ENCODE measurements at regions not wholly inside any gene's neighbourhood (a gene's known extent, or its start where the extent isn't known, plus 50 kb on each side); places are given as distances from the start of the nearest gene placed in this dataset.

GRCh38 chr20:57983082-57983481 lies 245.4 kb downstream of the ANKRD60 start:
- H3K4me3 ChIP-seq (ENCODE audit: low read depth, low read length, poor library complexity, severe bottlenecking) = no peak overlapping the region
- no peak overlapping the region for H3K27ac ChIP-seq (ENCODE audit: low read depth, low read length, poor library complexity, severe bottlenecking)
- no peaks in the 10 kb centered on the region for H3K27me3 ChIP-seq (replicated peaks; ENCODE audit: insufficient read depth, low read depth, low read length, poor library complexity)
- no peaks in the 10 kb centered on the region for H3K4me1 ChIP-seq (ENCODE audit: insufficient read depth, low read length, poor library complexity, severe bottlenecking)
- ChIA-PET CTCF (no interaction called here), POLR2A (ENCODE audit: low non-redundant PET) (no interaction called here)
- H3K36me3 ChIP-seq (ENCODE audit: insufficient read depth, low read length, poor library complexity, severe bottlenecking) = no peaks in the 10 kb centered on the region
- DNase-seq (ENCODE audit: low spot score) = no peak
- no TSS peak for BruUV-seq (replicated peaks)
- TF ChIP-seq EZH2 (IDR thresholded peaks at IDR 0.05; ENCODE audit: borderline replicate concordance, low read depth, low read length, poor library complexity, severe bottlenecking) (no peak), CTCF (conservative IDR thresholded peaks at IDR 0.05; ENCODE audit: low read depth, low read length) (no peak)
- H3K9me3 ChIP-seq (ENCODE audit: low read depth, low read length, poor library complexity, severe bottlenecking) = no peaks in the 10 kb centered on the region
- intact Hi-C loops (cut with micrococcal nuclease; ENCODE audit: unreplicated experiment) = no loop called here

- BruUV-seq (replicated peaks) = no TSS peak
- TF ChIP-seq CTCF (conservative IDR thresholded peaks at IDR 0.05; ENCODE audit: low read depth, low read length) = no peak
- no peak for TF ChIP-seq EZH2 (IDR thresholded peaks at IDR 0.05; ENCODE audit: borderline replicate concordance, low read depth, low read length, poor library complexity, severe bottlenecking)
- Histone ChIP-seq H3K4me1 (ENCODE audit: insufficient read depth, low read length, poor library complexity, severe bottlenecking) (no peaks in the 10 kb centered on the region), H3K4me3 (ENCODE audit: low read depth, low read length, poor library complexity, severe bottlenecking) (no peak overlapping the region), H3K27me3 (replicated peaks; ENCODE audit: insufficient read depth, low read depth, low read length, poor library complexity) (no peaks in the 10 kb centered on the region), H3K36me3 (ENCODE audit: insufficient read depth, low read length, poor library complexity, severe bottlenecking) (no peaks in the 10 kb centered on the region), H3K9me3 (ENCODE audit: low read depth, low read length, poor library complexity, severe bottlenecking) (no peaks in the 10 kb centered on the region), H3K27ac (ENCODE audit: low read depth, low read length, poor library complexity, severe bottlenecking) (no peak overlapping the region)
- CTCF ChIA-PET = no interaction called here
- POLR2A ChIA-PET (ENCODE audit: low non-redundant PET) = no interaction called here
- no peak for DNase-seq (ENCODE audit: low spot score)
- intact Hi-C loops (cut with micrococcal nuclease; ENCODE audit: unreplicated experiment) = no loop called here
These were observed 247.9 kb downstream of the ANKRD60 start for GRCh38 chr20:57980506-57980905.

- Histone ChIP-seq H3K36me3 (ENCODE audit: insufficient read depth, low read length, poor library complexity, severe bottlenecking) (no peaks in the 10 kb centered on the region), H3K27me3 (replicated peaks; ENCODE audit: insufficient read depth, low read depth, low read length, poor library complexity) (no peaks in the 10 kb centered on the region), H3K27ac (ENCODE audit: low read depth, low read length, poor library complexity, severe bottlenecking) (no peak overlapping the region), H3K4me1 (ENCODE audit: insufficient read depth, low read length, poor library complexity, severe bottlenecking) (no peaks in the 10 kb centered on the region), H3K9me3 (ENCODE audit: low read depth, low read length, poor library complexity, severe bottlenecking) (no peaks in the 10 kb centered on the region), H3K4me3 (ENCODE audit: low read depth, low read length, poor library complexity, severe bottlenecking) (no peak overlapping the region)
- intact Hi-C loops (cut with micrococcal nuclease; ENCODE audit: unreplicated experiment) = no loop called here
- DNase-seq (ENCODE audit: low spot score) = no peak
- TF ChIP-seq CTCF (conservative IDR thresholded peaks at IDR 0.05; ENCODE audit: low read depth, low read length) = no peak
- no peak for TF ChIP-seq EZH2 (IDR thresholded peaks at IDR 0.05; ENCODE audit: borderline replicate concordance, low read depth, low read length, poor library complexity, severe bottlenecking)
- POLR2A ChIA-PET (ENCODE audit: low non-redundant PET) = no interaction called here
- CTCF ChIA-PET = no interaction called here
- no TSS peak for BruUV-seq (replicated peaks)
These were observed 250.9 kb downstream of the ANKRD60 start for GRCh38 chr20:57977569-57977968.
